Stimulated activated CD4-positive, alpha-beta T cell treated with anti-CD3 and anti-CD28 coated beads, Interleukin-2, amount 100 ng/mL, for 24 hours (primary cell): ENCODE measurements at regions not wholly inside any gene's neighbourhood (a gene's known extent, or its start where the extent isn't known, plus 50 kb on each side); places are given as distances from the start of the nearest gene placed in this dataset.
"Not testable (repeated sequence)": the region's sequence is repeated elsewhere in the genome, so short reads cannot be mapped to it uniquely, and the experiment has no call there.

Experiments used
- DNase-seq, 2 donors: peaks; one replicate each; pipeline ENCODE4 v3.0.0-alpha.2; 2020

GRCh38 chr15:19973718-19974117 lies 567.9 kb downstream of the GOLGA6L6 start:
- DNase-seq: peak in 1 of 2 donors; percentile 27

DNA sequence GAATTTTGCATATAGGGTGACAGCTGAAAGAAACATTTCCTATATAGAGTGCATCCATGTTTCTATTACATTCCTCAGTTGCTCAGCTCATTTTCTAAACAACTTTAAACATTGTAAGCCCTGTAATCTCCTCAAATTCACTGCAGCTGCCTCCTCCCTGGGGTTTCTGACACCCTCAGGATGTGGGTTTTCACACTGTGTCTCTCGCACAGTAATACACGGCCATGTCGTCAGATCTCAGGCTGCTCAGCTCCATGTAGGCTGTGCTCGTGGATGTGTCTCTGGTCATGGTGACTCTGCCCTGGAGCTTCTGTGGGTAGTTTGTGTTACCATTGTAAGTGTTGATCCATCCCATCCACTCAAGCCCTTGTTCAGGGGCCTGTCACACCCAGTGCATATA lies 569.0 kb downstream of the GOLGA6L6 start:
- DNase-seq: not testable (repeated sequence)

DNA sequence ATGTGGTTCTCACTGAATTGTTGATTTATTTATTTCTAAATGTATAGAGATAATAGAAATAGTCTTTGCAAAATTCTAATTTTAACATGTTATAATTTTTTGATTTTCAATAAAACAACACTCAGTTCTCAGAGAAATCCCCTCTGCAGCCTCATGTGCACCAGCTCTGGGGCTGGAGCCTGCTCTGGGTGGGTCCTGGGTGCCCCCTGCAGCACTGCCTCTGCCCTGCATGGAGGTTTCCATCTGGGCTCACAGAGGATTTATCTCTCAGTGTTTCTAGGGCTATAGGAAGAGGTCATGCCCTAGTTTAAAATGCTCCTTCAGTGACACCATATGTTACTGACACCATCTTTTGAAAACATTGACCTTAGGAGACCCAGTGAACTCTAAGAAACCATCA lies 576.0 kb downstream of the GOLGA6L6 start:
- not testable (repeated sequence) for DNase-seq

- not testable (repeated sequence) for DNase-seq
Observed at GRCh38 chr15:19964480-19964879, 577.1 kb downstream of the GOLGA6L6 start.

- no peak for DNase-seq
Observed at GRCh38 chr15:19956124-19956796, 585.3 kb downstream of the GOLGA6L6 start.

DNA sequence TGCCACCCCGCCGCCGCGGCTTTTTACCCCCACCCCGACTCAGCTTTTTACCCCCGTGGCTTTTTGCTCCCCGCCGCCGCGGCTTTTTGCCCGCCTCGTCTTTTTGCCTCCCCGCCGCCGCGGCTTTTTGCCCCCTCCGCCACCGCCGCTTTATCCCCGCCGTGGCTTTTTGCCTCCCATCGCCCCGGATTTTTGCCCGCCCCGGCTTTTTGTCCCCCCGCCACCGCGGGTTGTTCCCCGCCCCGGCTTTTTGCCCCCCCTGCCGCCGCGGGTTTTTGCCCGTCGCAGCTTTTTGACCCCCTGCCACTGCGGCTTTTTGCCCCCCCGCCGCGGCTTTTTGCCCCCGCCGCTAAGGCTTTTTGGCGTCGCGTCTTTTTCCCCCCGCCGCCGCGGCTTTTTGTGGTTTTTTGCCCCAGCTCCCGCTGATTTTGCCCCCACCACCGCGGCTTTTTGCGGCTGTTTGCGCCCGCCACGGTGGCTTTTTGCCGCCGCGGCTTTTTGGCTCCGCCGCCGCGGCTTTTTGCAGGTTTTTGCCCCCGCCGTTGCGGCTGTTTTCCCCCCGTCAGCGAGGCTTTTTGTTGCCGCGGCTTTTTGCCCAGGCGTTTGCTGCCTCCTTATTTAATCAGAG lies 597.2 kb downstream of the GOLGA6L6 start:
- DNase-seq: no peak

DNA sequence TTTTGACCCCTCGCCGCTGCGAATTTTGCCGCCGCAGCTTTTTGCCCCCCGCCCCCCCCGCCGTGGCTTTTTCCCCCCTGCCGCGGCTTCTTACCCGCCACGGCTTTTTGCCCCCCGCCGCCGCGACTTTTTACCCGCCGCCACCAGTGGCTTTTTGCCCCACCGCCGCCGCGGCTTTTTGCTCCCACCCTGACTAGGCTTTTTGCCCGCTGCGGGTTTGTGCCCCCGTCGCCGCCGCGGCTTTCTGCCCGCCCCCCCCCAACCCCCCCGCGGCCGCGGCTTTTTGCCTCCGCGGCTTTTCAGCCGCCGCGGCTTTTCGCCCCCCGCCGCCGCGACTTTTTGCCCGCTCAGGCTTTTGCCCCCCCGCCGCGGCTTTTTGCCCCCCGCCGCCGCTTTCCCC lies 598.1 kb downstream of the GOLGA6L6 start:
- no peak for DNase-seq

DNA sequence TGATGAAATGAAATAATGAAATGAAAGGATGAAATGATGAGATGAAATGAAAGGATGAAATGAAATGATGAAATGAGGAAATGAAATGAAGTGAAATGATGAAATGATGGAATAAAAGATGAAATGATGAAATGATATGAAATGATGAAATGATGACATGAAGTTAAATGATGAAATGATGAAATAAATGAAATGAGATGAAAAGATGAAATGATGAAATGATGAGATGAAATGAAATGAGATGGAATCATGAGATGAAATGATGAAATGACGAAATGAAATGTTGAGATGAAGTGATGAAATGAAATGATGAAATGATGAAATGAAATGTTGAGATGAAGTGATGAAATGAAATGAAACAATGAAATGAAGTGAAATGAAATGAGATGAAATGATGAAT lies 638.3 kb downstream of the GOLGA6L6 start:
- not testable (repeated sequence) for DNase-seq

- not testable (repeated sequence) for DNase-seq
Observed at GRCh38 chr15:19902388-19902787, 639.2 kb downstream of the GOLGA6L6 start.

DNA sequence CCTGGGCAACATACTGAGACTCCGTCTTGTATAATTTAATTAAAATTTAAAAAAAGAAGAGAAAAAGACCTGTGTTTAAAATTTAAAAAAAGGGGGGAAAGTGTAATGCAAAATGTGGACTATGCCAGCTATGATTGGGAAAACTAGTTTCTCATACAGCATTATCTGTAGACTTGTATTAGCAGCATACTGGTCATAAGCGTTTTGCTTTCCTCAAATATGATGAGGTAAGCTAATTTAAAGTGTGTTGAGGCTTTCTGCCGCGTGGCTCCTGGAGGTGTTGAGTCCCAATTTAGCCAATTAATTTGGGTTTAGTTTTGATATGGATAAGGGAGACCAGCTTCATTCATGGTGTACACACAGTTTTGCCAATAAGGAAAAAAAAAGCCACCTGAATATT lies 640.2 kb downstream of the GOLGA6L6 start:
- not testable (repeated sequence) for DNase-seq

DNA sequence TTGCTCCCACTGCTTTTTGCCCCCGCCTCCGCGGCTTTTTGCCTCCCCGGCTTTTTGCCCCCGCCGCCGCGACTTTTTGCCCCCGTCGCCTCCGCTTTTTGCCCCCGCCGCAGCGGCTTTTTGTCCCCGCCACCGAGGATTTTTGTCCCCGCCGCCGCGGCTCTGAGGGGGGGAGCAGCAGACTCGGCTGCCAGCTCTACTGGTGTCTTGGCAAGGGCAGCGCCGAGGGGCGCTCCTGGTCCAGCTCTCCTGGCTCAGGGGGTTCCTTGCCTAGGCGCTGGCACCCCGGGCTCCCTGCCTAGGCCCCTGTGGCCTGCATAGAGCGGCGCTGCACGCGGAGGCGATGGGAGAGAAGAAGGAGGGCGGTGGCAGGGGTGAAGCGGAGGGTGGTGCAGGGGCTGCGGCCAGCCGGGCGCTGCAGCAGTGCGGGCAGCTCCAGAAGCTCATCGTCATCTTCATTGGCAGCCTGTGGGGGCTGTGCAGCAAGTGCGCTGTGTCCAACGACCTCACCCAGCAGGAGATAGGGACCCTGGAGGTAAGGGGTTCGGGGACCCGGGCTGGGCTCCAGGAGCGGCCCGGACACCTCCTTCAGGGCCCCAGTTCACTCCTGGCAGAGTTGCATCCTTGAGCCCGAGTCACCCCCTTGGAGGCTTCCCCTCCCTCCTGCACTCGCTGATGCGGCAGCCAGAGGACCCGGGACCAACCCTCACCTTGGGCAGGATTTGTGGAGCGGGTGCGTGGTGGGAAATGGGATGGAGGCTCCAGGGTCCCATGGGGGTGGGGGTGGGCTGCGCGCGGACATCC lies 642.4 kb downstream of the GOLGA6L6 start:
- DNase-seq: no peak

DNA sequence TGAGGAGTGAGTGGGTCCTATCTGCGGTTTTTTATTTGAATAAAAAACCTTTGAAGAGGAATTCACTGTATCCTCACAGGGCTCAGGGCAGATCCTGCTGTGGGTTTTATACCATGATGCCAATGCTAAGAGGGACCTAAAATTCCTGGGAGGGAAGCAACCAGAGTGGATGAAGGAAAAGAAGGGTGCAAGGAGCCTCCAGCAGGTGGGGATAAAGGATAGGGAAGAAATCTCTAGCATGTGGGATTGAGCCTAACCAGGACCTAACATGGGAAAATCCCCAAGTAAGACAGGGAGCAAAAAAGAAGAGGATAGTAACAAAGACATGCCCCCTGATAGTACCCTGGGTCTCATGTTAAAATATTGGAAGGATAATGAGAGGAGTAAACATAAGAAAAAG lies 652.8 kb downstream of the GOLGA6L6 start:
- not testable (repeated sequence) for DNase-seq

DNA sequence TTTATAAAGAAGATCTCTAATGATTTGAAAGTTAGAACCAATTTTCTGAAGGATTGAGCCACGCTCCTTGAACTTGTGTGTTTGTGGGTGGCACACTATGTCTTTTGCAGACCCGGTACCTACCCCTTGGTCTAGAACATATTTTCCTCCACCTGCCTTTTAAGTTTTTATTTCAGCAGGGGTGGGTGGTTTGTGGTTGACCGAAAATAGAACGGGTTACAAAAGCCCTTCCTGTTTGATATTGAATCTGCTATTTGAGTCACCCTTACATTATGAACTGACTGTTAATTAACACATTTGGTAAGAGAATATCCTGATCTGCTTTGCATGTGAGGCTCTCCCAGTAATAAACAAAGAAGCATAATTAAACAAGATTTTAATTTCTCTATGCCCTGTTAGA lies 697.5 kb downstream of the GOLGA6L6 start:
- not testable (repeated sequence) for DNase-seq
